Stimulated activated CD8-positive, alpha-beta memory T cell treated with anti-CD3 and anti-CD28 coated beads, Interleukin-12 subunit alpha, Interleukin-12 subunit beta, amount 100 ng/mL, for 24 hours (primary cell): ENCODE measurements at regions not wholly inside any gene's neighbourhood (a gene's known extent, or its start where the extent isn't known, plus 50 kb on each side); places are given as distances from the start of the nearest gene placed in this dataset.

Experiments
- DNase-seq: peaks from one replicate; pipeline ENCODE4 v3.0.0-alpha.2; 2020; ENCODE audit errors: extremely low read depth

- DNase-seq: no peak
Observed at GRCh38 chr2:145845207-145845894, 1325.4 kb upstream of the ZEB2 start.

GRCh38 chr2:145841973-145842372 is 1322.1 kb upstream of the ZEB2 start:
- DNase-seq: no peak

DNA sequence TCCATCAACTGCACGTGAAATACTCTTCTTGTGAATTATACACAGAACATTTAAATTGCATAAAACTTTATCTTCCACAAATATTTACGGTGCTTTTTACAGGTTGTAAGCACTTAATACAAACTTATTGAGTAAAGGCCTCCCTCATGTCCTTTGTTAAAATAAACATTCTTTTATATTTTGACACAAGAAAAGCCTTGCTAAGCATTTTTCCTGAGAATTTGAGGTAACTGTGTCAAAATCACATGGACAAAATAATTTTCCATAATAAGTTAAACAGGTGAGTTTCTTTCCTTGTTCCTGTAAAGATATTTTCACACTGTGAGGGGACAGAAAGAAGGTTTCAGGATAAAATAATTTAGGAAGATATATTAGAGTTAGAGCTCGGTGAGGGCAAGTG is 1317.1 kb upstream of the ZEB2 start:
- no peak for DNase-seq

- DNase-seq: no peak
Observed at GRCh38 chr2:145835665-145836064, 1315.7 kb upstream of the ZEB2 start.

GRCh38 chr2:145832681-145833080 is 1312.8 kb upstream of the ZEB2 start:
- no peak for DNase-seq

- DNase-seq: no peak
Observed at GRCh38 chr2:145829931-145830330, 1310.0 kb upstream of the ZEB2 start.

GRCh38 chr2:145827235-145827634 is 1307.3 kb upstream of the ZEB2 start:
- no peak for DNase-seq

GRCh38 chr2:145824384-145824783 is 1304.5 kb upstream of the ZEB2 start:
- DNase-seq: no peak

DNA sequence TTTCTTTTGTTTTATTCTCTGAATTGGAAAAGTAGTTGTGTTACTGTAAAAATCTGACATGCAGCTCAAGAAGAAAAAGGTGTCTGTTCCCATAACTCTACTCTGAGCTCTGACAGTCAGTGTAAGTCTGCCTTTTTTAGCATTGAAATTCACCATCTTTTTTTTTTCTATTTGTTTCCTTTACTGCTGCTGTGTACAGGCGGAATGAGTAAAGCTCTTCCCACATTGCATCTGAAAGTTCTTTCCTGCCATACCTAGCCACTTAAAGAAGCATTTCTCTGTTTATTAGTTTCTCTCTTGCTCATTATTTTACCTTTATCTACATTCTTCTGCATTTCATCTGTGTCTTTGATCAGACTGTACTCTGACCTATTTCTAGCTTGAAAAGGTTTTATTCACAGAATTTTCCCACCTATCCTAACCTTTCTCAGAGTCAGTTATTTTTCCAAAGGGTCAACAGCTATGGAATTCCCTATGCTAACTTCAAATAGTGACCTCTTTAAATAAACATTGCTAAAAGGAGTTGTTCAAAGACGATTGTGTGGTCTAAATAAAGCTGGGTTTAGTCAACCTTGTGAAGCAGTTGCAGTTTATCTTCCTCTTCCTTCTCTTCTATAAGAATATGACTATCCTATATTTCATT is 1303.1 kb upstream of the ZEB2 start:
- no peak for DNase-seq

DNA sequence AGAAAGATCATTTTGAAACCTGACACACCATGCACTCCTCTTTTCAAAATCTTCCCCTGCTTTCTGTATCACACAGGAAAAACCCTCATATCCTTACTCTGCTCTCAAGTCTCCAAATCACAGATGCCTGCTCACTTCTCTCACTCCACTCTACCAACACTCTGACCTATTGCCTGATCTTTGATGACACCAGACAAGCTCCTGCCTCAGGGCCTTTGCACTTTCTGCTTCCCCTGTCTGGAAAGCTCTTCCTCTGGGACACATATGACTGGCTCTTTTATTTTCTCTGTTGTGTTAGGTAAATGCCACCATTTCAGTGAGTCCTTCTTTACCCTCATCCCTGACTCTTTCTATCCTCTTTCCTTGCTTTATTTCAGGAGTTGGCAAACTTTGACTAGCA is 1300.7 kb upstream of the ZEB2 start:
- DNase-seq: no peak

DNA sequence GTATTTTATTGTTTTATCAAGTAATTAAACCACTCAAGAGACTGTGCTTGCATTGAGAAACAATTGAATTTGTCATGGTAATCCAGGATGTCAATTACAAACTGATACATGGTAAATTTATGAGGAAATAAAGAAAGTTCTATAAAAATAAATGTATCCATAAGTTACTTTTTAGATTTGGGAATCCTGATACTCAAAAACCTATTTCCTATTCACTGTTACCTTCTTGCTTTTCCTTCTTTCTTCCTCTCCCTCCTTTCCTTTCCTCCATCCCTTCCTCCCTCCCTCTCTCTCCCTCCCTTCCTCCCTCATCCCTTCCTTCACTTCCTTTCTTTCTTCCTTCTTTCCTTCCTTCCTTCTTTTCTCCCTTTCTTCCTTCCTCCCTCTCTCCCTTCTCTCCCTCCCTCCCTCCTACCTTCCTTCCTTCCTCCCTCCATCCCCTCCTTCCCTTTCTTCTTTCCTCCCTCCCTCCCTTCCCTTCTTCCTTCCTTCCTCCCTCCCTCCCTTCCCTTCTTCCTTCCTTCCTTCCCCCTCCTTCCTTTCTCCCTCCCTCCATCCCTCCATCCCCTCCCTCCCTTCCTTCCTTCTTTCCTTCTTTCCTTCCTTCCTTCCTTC is 1299.1 kb upstream of the ZEB2 start:
- no peak for DNase-seq

DNA sequence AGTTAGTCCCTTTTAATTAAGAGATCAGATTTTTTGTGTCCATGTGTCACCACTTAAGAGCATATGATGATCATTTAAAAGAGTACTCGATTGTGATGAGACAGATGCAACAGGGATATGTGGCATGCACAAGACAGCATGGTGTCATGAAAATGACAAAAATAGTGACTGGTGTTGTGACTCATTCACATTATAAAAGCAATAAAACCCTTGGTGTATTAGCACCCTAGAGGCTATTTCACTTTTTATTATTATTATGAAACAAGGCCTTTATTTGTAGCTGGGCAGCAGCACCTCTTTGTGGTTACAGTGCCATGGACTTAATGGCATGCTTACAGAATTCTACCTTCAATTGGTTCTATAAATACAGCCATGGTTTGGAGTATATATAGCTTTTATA is 1296.0 kb upstream of the ZEB2 start:
- no peak for DNase-seq

DNA sequence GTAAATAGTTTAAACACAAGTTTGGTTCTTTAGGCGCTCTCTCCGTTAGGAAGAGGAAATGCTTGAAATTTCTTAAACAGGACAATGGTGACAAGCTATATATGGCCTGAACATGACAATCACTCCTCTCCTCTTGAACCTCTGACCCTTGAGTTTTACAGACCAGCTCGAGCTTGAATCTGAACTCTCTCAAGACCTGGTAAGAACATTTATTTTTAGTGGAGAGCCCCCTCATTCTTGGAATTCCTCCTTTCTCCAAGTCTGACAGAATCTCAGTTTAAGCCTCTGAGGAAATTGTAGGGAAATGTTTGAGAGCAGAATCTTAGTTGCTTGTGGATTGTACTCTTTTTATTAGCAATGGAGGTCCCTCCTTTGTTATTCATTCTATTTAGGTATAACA is 1293.6 kb upstream of the ZEB2 start:
- DNase-seq: no peak

DNA sequence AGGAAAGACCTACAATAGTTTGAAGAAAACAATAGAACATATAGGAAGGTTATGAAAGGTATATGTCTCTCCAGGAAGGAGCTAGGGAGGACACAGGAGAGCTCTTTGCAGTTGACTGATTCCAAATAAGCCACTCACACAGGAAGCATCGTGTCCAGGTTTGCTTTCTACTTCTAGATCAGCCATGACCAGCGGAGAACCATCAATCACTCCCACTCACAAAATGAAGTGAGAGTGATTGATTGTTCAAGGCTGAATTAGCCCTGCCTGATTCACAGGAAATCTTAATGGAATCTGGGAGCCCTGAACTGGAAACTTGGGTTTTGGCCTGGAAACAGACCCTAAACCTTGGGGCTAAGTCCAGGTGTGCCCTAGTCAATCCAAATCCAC is 1292.2 kb upstream of the ZEB2 start:
- DNase-seq: no peak

DNA sequence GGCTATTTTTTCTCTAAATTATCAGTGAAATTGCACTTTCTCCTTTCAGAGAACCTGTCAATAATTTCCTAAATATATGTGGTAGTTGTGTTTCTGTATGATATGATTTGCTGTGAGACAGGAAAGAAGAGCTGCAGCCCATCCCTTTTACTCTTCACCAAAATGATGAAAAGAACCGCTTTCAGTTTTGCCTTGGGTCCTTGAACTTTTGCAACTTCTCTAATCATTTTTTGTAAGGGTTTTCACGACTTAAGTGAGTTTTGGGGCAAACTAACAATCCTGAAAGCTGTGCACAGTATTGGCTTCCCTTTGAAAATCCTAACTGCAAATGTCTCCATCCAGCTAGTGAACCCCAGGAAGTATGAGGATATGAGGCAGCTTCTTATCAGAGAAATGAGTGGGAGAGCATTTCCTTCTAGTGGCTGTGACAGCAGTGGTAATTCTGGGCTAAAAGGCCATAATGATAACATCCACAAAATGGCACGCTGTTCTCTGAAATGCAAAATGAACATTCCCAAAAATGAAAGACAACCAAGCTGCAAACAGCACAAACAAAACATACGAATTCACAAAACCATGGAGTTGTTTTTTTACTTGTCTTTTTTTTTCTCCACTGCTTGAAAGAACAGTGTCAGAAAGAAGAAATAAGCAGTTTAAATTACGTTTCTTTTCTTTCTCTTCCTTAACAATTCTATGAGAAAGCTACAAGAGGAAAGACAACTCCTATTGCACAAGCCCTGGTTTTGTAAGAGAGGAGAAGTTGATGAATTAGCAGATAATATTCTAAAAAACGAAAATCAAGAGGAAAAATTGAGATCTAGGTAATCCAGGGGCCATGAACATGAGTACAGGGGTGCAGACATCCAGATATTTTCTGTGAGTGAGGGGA is 1291.6 kb upstream of the ZEB2 start:
- no peak for DNase-seq

DNA sequence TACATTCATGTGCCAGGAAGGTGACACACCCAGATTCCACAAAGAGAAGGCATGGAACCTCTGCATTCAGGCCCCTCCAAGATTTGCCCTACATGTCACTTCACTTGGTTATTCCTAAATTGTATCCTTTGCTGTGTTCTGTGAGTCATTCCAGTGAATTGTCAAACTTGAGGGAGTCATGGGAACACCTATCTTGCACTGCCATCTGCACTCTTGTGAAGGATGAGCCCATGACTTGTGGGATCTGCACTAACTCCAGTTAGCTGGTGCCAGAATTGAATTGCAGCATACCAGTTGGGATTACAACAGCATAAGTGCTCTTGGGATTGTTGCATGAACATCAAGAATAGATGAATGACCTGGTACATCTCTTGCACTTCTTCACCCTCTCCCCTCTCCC is 1288.0 kb upstream of the ZEB2 start:
- DNase-seq: no peak

- DNase-seq: no peak
Observed at GRCh38 chr2:145807554-145807953, 1287.6 kb upstream of the ZEB2 start.

GRCh38 chr2:145806546-145806945 is 1286.6 kb upstream of the ZEB2 start:
- DNase-seq: no peak

DNA sequence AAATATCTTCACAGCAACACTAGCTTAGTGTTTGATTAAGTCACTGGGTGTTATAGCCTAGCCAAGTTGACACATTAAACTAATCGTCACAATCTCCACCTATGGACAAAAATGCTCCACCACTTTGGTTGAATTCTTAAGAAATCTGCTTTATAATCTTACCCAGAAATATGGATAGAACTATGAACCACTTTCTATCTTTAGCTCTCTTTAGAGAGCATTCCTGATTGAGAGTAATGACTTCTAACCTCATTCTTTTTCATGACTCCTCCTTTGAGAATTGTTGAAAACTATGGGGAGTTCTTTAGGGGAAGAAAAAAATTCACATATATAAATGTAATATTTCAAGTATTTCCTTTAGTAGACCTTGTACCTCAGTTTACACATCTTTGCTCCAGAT is 1282.2 kb upstream of the ZEB2 start:
- no peak for DNase-seq

GRCh38 chr2:145801210-145801609 is 1281.3 kb upstream of the ZEB2 start:
- no peak for DNase-seq

- DNase-seq: no peak
Observed at GRCh38 chr2:145800151-145801091, 1280.5 kb upstream of the ZEB2 start.
